Islet precursor cell (in vitro differentiated cells): ENCODE measurements at regions not wholly inside any gene's neighbourhood (a gene's known extent, or its start where the extent isn't known, plus 50 kb on each side); places are given as distances from the start of the nearest gene placed in this dataset.

Experiments used
- DNase-seq: peaks from one replicate; pipeline ENCODE4 v3.0.0-alpha.2; 2018

DNA sequence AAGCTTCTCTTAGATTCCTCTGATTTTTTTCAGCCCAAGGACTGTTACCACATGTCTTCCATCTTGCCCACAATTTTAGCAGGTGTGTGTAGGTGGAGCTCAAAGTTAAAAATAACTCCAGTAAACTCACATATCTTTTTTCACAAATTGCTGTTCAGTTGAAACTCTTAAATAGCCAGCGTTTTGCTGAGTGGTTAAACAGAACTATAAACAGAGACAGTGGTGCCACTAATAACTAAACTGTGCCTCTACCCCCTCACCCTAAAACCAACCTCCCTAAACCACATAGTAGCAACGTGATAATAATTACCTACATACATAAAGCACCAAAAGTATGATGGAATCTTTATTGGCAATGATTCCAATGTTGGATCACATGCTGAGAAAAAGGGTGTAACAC is 525.1 kb downstream of the PDCD6IP start:
- DNase-seq = no peak

- DNase-seq = no peak
These were observed 548.2 kb downstream of the PDCD6IP start for GRCh38 chr3:34346656-34347055.

- no peak for DNase-seq
These were observed 553.7 kb downstream of the PDCD6IP start for GRCh38 chr3:34351882-34352777.

- DNase-seq = no peak
These were observed 554.4 kb downstream of the PDCD6IP start for GRCh38 chr3:34352778-34353331.

DNA sequence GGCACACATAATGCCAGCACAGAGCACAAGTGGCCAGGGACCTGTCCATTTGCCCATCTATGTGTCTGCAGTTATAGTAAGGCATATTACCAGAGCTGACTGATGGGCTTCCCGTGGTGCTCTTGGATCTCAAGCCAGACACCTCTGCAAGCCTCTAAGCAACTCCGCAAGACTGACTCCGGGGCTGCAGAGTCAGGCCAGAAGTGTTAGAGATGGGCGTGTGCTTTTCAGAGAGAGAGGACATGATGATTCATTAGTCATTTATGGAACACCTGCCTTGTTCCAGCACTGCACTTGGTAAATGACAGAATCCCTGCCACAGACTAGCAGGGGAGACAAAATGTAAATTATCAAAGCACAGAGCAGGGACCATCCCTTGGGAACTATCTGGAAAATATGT is 559.0 kb downstream of the PDCD6IP start:
- no peak for DNase-seq

- no peak for DNase-seq
These were observed 560.6 kb downstream of the PDCD6IP start for GRCh38 chr3:34359064-34359463.

DNA sequence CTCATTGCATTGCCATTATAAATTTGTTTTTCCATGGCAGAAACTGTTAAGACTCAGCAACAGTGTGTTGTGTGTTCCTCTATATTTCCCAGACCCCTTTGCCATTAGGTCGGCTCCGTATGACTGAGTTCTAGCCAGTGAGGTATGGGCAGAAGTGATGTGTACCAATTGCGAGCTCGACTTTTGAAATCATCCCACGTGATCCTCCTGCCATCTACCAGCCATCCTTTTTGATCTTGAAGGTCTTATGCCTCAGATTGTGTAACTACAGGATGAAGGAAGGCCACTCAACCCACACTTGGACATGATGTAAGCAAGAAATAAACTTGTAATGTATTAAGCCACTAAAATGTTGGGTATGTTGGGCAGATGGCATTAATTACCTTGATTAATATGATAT is 562.3 kb downstream of the PDCD6IP start:
- no peak for DNase-seq

DNA sequence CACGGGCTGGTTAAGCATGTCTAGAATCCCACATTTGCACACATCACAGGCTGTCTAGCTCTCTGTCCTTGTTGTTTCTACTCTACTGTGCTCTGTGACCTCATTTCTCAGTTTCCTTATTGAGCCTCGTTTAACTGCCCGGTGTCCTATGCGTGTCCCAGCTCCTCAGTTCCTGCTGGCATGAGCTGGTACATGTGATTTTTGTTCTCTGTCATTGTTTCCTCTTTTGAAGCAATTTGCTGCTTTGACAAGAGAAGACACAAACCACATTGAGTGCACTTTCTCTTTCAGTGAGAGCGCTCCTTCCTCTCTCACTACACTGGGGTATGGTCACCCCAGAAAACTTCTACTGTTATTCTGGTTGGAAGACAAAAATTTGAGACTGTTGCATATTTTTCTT is 563.5 kb downstream of the PDCD6IP start:
- no peak for DNase-seq

DNA sequence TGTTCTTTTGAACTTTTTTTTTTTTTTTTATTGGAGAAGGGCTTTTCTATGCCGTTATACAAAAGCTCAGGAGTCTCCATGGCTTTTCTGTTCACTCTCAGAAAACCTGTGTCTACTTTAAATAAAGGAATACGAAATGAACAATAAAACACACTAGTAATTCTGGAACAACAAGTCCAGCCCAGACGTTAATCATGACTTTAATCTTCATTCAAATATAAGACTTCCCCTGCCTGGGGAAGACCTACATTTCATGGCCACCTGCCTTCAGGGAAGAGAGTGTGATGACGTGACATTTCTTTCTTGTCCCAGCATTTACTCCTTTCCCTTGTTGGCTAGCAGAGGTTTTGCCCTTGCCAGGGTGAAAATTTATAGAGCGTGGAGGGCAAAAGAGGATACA is 564.5 kb downstream of the PDCD6IP start:
- DNase-seq = no peak

DNA sequence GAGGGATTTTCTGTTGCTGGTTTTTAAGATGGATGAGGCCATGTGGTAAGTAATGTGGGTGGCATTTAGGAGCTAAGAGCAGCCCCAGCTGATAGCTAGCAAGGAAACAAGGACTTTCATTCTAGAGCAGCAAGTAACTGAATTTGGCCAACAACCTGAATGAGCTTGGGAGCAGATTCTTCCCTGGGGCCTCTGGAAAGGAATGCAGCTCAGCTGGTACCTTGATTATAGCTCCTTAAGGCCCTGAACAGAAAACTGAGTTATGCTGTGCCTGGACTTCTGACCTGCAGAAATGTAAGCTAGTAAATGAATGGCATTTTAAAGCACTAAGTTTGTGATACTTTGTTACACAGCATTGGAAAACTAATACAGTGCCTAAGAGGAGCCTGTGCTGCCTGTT is 565.5 kb downstream of the PDCD6IP start:
- DNase-seq = peak; percentile 87

- peak; percentile 63 for DNase-seq
These were observed 565.9 kb downstream of the PDCD6IP start for GRCh38 chr3:34364335-34364734.

DNA sequence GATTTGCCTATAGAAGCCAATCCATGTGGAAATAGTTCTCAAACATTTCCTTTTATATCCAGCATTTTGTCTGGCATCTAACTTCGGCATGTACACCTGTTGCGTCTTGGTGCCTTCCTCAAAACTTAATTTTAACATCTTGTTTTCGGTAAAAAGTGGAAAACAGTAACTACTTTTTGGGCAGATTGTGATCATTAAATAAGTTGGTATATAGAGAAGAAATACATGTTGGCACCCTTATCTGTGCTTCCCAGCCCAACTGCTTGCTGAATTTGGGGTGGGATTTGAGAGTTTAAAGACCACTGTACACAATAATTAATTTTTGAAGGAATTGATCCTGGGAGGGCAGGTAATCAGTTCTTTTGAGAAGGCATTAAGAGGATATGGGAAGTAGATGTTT is 566.8 kb downstream of the PDCD6IP start:
- DNase-seq = no peak

- DNase-seq = no peak
These were observed 567.3 kb downstream of the PDCD6IP start for GRCh38 chr3:34365771-34366170.

- DNase-seq = no peak
These were observed 569.1 kb downstream of the PDCD6IP start for GRCh38 chr3:34367521-34367920.

- no peak for DNase-seq
These were observed 576.1 kb downstream of the PDCD6IP start for GRCh38 chr3:34374521-34374920.

DNA sequence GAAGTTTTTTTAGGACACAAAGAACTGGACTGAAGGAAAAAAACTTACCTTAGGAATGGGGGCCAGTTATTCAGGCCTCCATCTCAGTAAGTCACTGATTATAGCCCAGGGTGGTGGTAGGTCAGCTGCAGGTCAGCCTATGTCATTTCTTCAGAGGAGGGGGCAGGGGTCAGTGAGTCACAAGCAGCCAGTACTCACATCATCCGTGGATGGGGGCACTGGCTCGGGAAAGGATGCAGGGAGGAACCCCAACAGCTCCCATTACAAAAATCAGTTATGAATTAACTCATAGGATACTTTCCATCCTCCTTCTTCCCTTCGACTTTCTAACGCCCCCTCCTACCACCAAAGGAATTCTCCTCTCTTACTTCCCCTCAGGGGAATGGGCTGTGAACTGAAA is 578.3 kb downstream of the PDCD6IP start:
- no peak for DNase-seq

DNA sequence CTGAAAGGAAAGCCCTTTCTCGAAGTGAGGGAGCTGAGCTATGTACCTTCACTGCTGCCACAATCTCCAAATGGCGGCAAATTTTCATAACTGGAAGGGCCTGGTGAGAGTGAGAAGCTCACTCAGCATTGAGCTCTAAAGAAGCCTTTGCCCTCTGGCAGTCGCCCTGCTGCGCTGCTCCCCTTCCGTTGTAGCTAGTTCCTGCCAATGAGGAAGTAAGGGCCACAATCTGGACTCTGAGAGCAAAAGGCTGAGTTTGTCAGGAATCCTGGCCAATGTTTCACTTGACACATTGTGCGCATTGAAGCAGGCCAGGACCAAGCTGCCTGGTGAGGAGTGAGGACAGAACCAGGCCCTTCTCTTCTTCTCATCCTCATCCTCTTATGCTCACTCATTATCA is 579.5 kb downstream of the PDCD6IP start:
- DNase-seq = no peak

GRCh38 chr3:34381243-34381642 is 582.8 kb downstream of the PDCD6IP start:
- no peak for DNase-seq

DNA sequence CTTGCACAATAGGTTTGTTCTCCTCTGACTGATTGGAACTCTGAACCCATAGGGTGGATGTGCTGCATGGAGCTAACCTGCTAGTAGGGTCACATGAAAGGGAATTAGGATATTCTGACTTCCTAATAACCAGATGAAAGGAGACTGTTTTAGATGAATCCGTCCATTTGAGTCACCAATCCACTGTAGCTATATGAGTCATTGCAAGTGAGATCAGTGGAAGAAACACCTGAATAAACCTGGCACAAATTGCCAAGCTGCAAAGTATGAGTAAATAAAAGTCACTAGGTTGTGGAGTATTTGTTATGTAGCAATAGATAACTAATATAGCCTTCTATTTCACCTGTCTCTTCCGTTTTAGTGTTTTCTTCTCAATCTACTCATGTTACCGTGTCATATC is 584.4 kb downstream of the PDCD6IP start:
- no peak for DNase-seq

DNA sequence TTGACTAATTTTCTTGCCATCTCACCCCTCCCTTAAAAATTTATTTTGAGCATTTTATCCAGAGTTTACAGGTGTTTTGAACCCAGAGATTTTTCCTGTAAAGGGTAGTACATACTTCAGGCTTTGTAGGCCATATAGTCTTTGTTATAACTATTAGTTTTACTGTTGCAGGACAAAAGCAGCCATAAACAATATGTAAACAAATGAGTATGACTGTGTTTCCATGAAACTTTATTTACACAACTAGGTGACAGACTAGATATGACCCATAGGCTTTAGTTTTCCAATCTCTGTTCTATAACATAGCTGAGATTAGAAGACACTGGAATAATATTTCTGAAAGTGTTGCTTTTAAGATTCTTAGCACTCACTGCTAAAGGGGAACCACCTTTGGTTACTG is 587.9 kb downstream of the PDCD6IP start:
- DNase-seq = no peak

DNA sequence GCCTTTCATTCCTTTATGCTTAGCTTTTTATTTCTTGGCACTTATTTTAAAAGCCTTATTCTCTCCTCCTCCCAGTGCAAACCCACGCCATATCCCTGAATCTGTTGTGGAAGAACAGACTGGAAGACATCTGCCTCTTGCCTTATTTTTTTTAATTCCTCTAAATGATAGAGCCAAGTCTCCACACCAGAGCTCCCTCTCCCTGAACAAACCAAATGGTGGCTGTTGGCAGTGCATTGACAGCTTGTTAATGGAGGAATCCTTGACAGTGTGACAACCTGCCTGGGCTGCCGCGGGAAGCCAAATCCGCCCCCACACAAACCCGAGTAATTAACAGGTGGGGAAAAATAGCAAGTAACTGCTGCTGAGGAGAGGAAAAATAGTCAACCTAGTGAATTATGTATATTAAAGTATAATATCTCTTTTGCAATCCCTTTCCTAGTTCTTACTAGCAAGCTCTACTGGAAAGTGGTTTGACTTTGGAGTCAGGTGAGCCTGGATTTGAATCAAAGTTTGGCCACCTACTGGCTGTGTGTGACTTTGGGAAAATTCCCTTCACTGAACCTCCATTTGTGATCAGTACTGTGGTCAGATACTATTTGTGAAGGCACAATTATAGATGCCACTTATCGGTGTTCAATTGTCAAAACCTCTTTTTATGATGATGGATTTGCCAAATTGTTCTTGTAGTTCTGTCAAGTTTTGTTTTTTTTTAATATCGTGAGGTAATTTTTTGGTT is 589.6 kb downstream of the PDCD6IP start:
- no peak for DNase-seq

- DNase-seq = no peak
These were observed 590.4 kb downstream of the PDCD6IP start for GRCh38 chr3:34388830-34389229.

GRCh38 chr3:34394978-34395748 is 596.7 kb downstream of the PDCD6IP start:
- peak; percentile 79 for DNase-seq
